Bone marrow (tissue), 2 donors: ENCODE measurements at regions not wholly inside any gene's neighbourhood (a gene's known extent, or its start where the extent isn't known, plus 50 kb on each side); places are given as distances from the start of the nearest gene placed in this dataset.

Experiments
- DNase-seq, 2 donors: peaks; one replicate each; lab custom pipeline; 2025; lab: John Stamatoyannopoulos, UW

- no peak for DNase-seq
Measured at GRCh38 chr1:98287626-98288025, 366.8 kb upstream of the DPYD start.

GRCh38 chr1:98286656-98287055 is 365.8 kb upstream of the DPYD start:
- DNase-seq, result no peak

GRCh38 chr1:98285286-98285685 is 364.5 kb upstream of the DPYD start:
- DNase-seq, result peak in 1 of 2 donors; percentile 24

- no peak for DNase-seq
Measured at GRCh38 chr1:98280049-98280448, 359.2 kb upstream of the DPYD start.

- DNase-seq, result no peak
Measured at GRCh38 chr1:98278055-98278454, 357.2 kb upstream of the DPYD start.

GRCh38 chr1:98277118-98277517 is 356.3 kb upstream of the DPYD start:
- no peak for DNase-seq

GRCh38 chr1:98276514-98276913 is 355.7 kb upstream of the DPYD start:
- DNase-seq, result no peak

- no peak for DNase-seq
Measured at GRCh38 chr1:98268316-98268715, 347.5 kb upstream of the DPYD start.

- DNase-seq, result no peak
Measured at GRCh38 chr1:98267423-98267822, 346.6 kb upstream of the DPYD start.

- no peak for DNase-seq
Measured at GRCh38 chr1:98264727-98265126, 343.9 kb upstream of the DPYD start.

GRCh38 chr1:98260839-98261238 is 340.0 kb upstream of the DPYD start:
- no peak for DNase-seq

GRCh38 chr1:98260412-98260811 is 339.6 kb upstream of the DPYD start:
- no peak for DNase-seq

GRCh38 chr1:98256700-98257099 is 335.9 kb upstream of the DPYD start:
- DNase-seq, result no peak

- DNase-seq, result no peak
Measured at GRCh38 chr1:98253145-98253544, 332.3 kb upstream of the DPYD start.

GRCh38 chr1:98251497-98251896 is 330.7 kb upstream of the DPYD start:
- DNase-seq, result no peak

GRCh38 chr1:98232678-98233077 is 311.8 kb upstream of the DPYD start:
- no peak for DNase-seq

- DNase-seq, result no peak
Measured at GRCh38 chr1:98222706-98223105, 301.9 kb upstream of the DPYD start.

- no peak for DNase-seq
Measured at GRCh38 chr1:98221923-98222322, 301.1 kb upstream of the DPYD start.

GRCh38 chr1:98217601-98218000 is 296.8 kb upstream of the DPYD start:
- DNase-seq, result no peak

GRCh38 chr1:98216304-98216703 is 295.5 kb upstream of the DPYD start:
- DNase-seq, result no peak

GRCh38 chr1:98211271-98211845 is 290.5 kb upstream of the DPYD start:
- DNase-seq, result no peak

- no peak for DNase-seq
Measured at GRCh38 chr1:98210563-98210962, 289.7 kb upstream of the DPYD start.

- DNase-seq, result no peak
Measured at GRCh38 chr1:98210064-98210463, 289.2 kb upstream of the DPYD start.

- DNase-seq, result no peak
Measured at GRCh38 chr1:98205291-98206017, 284.6 kb upstream of the DPYD start.
